GM12865 (cell line): ENCODE measurements at regions not wholly inside any gene's neighbourhood (a gene's known extent, or its start where the extent isn't known, plus 50 kb on each side); places are given as distances from the start of the nearest gene placed in this dataset.

Experiments
- DNase-seq: peaks from one replicate; pipeline ENCODE4 v3.0.0; 2010; ENCODE audit warnings: low read depth
- H3K4me3 ChIP-seq: 2 replicates; pipeline ENCODE4 v1.5.1; 2011; ENCODE audit warnings: mild to moderate bottlenecking, low read depth, low read length, control low read depth
- TF ChIP-seq, protein P1 (sequence below): IDR thresholded peaks from 2 replicates; pipeline ENCODE4 v1.5.1; 2011; ENCODE audit warnings: low read length, control low read depth, low read depth, inconsistent platforms; ENCODE audit not compliant: insufficient read depth; ENCODE audit errors: missing control alignments

- no peak for DNase-seq
- TF ChIP-seq, protein P1, sequence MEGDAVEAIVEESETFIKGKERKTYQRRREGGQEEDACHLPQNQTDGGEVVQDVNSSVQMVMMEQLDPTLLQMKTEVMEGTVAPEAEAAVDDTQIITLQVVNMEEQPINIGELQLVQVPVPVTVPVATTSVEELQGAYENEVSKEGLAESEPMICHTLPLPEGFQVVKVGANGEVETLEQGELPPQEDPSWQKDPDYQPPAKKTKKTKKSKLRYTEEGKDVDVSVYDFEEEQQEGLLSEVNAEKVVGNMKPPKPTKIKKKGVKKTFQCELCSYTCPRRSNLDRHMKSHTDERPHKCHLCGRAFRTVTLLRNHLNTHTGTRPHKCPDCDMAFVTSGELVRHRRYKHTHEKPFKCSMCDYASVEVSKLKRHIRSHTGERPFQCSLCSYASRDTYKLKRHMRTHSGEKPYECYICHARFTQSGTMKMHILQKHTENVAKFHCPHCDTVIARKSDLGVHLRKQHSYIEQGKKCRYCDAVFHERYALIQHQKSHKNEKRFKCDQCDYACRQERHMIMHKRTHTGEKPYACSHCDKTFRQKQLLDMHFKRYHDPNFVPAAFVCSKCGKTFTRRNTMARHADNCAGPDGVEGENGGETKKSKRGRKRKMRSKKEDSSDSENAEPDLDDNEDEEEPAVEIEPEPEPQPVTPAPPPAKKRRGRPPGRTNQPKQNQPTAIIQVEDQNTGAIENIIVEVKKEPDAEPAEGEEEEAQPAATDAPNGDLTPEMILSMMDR: no peak
- H3K4me3 ChIP-seq: no peak overlapping the region
Observed at GRCh38 chr4:81884986-81885385, 413.3 kb upstream of the RASGEF1B start.

GRCh38 chr4:81883530-81884450 is 412.1 kb upstream of the RASGEF1B start:
- no peak overlapping the region for H3K4me3 ChIP-seq
- no peak for DNase-seq
- TF ChIP-seq, protein P1: no peak

DNA sequence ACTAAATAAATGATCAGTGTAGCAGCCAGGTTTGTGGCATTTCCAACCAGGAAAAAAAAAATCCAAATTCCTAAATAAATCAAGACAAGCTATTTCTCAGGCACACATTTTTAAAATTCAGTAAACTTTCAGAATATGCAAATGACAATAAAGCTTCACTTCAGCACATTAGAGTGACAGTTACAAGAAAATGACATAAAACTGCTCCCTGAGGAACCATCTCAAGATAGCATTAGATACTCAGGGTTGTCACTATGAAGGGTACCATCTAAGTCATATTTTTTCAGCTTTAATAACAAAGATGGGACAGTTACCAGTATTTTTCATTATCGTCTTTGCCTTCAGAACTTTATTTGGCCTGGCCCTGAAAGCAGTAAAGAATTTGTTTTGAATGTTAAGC is 411.3 kb upstream of the RASGEF1B start:
- DNase-seq: no peak
- no peak overlapping the region for H3K4me3 ChIP-seq
- TF ChIP-seq, protein P1: no peak

- H3K4me3 ChIP-seq: no peak overlapping the region
- TF ChIP-seq, protein P1: no peak
- no peak for DNase-seq
Observed at GRCh38 chr4:81881855-81882621, 410.3 kb upstream of the RASGEF1B start.

- no peak overlapping the region for H3K4me3 ChIP-seq
- TF ChIP-seq, protein P1: no peak
- DNase-seq: no peak
Observed at GRCh38 chr4:81876106-81876505, 404.4 kb upstream of the RASGEF1B start.

DNA sequence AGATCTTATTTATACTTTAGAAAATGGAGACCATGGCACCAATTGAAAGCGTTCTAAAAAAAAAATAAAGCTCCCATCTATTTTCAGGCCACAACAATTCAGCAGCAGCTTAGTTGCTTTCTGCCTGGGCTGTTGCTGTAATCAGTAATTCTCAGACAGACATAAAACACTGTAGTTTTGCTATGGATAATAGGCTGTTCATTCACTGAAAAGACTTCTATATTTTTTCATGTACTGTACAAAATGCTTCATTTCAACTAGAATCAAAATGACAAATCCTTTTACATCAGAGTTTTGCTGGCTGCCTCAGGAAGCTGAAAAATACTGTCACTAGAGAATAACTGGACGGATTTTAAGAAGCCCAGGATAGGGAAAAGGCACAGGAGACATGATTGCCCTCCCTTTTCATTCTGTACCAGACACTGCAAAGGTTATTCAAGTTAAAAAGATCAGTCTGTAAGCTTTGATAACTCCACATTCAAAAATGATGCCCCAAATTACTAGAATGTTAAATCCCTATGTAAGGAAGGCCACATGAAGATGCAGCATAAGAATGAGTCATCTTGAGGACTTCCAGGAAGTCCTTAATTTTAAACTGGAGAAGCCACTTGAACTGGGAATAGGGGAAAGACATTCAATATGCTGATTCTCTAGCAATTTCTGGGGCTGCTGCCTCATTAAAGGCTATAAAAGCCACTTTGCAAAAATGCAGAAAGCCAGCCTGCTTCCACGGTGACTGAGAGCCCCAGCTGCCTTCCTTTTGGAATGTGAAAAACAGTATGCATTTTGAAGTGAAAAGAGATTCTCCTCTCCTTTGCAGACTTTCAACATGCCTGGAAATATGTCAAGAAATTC is 403.2 kb upstream of the RASGEF1B start:
- TF ChIP-seq, protein P1: no peak
- DNase-seq: no peak
- no peak overlapping the region for H3K4me3 ChIP-seq
